Medulla oblongata (tissue), 1 donor: ENCODE measurements at regions not wholly inside any gene's neighbourhood (a gene's known extent, or its start where the extent isn't known, plus 50 kb on each side); places are given as distances from the start of the nearest gene placed in this dataset.
"Not testable (repeated sequence)": the region's sequence is repeated elsewhere in the genome, so short reads cannot be mapped to it uniquely, and the experiment has no call there.

Source experiments
- DNase-seq: peaks from one replicate; pipeline ENCODE4 v3.0.0-alpha.2; 2015; ENCODE audit errors: extremely low spot score

- not testable (repeated sequence) for DNase-seq
Measured at GRCh38 chr1:243074224-243074623, 180.9 kb downstream of the CEP170 start.

GRCh38 chr1:243067056-243067455 is 188.0 kb downstream of the CEP170 start:
- DNase-seq, result not testable (repeated sequence)

DNA sequence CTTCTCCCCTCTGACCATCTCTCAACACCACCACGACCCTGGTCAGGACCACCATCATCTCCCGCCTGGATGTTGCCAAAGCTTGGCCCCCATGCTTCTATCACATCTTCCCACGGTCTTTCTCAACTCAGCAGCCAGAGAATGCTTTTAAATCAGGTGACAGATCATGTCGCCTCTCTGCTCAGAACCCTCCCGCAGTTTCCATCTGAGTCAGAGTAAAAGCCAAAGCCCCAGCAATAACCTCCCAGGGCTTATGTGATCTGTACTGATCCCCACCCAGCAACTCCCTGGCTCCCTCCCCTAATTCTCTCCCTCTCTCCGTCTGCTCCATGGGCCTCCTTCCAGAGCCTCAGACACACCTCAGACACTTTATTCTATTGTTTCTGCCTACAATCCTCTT is 193.1 kb downstream of the CEP170 start:
- not testable (repeated sequence) for DNase-seq

GRCh38 chr1:243055510-243055909 is 199.6 kb downstream of the CEP170 start:
- DNase-seq, result not testable (repeated sequence)

- not testable (repeated sequence) for DNase-seq
Measured at GRCh38 chr1:243055091-243055490, 200.0 kb downstream of the CEP170 start.

- not testable (repeated sequence) for DNase-seq
Measured at GRCh38 chr1:243054681-243055080, 200.4 kb downstream of the CEP170 start.

- not testable (repeated sequence) for DNase-seq
Measured at GRCh38 chr1:243053048-243053447, 202.0 kb downstream of the CEP170 start.

GRCh38 chr1:243050613-243051012 is 204.5 kb downstream of the CEP170 start:
- not testable (repeated sequence) for DNase-seq

- not testable (repeated sequence) for DNase-seq
Measured at GRCh38 chr1:243049716-243050115, 205.4 kb downstream of the CEP170 start.

DNA sequence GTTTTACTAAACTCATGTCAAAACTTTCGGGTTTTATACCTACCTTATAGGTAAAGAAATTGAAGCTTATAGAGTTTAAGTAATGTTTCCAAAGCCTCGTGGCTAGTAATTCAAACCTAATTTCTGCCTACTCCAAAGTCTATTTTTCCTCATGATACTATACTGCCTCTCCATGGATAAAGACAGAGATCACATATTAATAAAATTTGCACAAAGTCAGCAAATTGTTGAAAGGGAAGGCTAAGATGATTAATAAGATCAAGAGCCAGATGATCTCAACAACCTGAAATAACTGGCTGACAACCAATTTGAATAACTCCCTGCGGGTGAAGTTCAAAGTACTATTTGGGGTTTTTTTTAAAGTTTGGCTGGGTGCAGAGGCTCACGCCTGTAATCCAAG is 233.7 kb downstream of the CEP170 start:
- DNase-seq, result not testable (repeated sequence)

DNA sequence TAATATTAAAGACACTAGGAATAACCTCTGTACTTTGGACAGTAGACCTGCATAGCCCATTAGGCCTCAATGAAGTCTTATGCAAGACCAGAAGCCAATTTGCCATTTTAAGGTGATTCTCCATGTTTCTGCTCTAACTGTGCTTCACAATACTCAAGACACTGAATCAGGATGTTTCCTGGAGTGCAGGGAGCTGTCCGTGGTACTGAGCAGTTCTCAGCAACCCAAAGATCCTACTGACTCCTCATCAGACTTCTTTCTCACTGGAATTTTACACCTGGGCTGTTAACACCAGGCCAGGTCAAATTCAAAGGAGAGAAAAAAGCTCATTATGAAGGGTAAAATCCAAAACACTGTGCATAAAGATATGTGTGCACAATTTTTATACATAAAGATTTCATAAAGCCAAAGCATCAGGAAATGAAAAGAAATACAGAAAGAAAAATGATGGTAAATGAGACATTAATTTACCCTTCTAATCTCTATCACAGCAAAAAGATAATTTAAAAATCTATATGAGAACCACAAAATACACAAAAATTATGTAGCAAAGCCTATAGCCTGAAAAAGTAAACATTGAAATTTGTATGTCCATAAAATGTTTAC is 235.9 kb downstream of the CEP170 start:
- not testable (repeated sequence) for DNase-seq

DNA sequence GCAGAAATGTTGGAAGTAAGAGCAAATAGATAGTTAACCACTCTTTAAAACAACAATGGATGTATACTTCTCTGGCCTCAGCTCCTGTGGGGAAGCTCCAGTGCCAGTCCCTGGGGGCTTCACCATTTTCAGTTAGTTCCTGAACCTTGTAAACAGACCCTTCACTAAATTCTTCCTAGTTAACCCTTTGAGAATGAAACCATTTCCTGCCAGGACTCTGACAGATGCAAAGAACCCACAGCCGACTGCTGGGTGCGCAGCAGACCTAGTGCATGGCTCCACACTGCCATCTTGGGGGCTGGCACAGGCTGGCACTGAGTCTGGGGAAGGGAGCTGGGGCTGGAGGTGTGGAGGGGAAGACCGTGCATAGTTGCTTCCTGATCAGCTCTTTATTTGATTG is 244.4 kb downstream of the CEP170 start:
- not testable (repeated sequence) for DNase-seq

DNA sequence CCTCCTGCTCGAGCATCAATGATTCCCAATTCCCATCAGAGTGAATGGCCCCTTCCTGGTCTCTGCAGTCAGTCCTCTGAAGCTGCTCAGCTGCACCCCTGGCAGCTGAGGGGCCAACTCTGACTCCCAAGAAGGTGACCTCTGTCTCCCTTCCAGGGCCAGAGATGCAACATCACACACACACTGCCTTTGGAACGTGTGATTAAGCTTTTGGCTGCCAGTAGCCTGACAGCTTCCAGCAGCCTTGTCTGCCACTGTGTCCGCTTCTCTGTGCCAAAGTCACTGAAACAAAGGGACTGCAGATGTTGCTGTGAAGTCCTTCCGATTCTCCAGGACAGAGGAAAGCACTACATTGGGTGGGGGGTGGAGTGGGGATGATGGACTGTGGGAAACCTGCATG is 254.1 kb downstream of the CEP170 start:
- DNase-seq, result not testable (repeated sequence)

- DNase-seq, result not testable (repeated sequence)
Measured at GRCh38 chr1:242992776-242993175, 262.3 kb downstream of the CEP170 start.

DNA sequence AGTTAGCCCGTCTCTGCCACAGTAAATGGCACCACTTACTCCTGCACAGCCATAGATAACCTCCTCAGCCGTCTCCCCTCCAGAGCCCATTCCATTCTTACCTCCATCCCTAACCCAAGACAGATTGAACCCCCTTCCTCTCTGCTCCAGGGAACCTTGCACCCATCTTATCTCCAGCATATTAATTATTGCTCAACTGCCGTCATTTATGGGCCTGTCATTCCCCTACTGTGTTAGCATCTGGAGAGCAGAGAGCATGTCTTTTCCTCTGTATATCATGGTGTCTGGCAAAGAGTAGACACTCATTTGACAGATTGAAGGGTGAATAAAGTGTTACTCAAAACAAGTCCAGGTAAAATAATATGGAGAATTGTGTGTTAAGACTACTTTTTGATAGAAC is 270.0 kb downstream of the CEP170 start:
- DNase-seq, result not testable (repeated sequence)

DNA sequence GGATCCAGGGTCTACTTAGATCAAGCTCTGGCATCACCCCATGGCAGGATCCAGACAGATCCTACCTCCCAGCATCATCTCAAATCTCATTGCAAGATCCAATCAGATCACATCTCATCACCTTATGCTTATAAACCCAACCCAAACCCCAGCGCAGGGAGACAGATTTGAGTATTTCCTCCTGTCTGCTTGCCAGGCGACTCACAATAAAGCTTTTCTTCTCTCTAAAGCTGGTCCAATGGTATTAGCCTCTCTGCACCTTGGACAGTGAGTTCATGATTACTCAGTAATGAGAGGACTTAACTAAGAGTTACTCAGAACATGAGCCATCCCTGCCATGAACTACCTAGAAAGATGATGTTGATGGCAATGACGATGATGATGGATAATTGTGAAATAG is 281.7 kb downstream of the CEP170 start:
- not testable (repeated sequence) for DNase-seq

DNA sequence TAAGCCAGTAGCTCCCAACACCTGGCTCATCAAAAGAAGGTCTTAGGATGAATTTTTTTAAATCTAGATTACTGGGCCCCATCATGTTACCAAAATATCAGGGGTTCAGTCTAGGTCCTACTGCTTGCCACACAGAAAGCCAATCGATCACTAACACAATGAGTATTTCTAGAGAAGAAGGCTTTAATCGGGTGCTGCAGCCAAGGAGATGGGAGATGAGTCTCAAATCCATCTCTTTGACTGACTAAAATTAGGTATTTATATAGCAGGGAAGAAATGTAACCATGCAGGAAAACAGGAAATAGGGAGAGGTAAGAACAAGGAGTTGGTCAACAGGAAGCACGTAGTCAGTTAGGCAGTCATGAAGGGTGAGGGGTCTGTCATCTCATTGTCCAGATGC is 288.2 kb downstream of the CEP170 start:
- no peak for DNase-seq

DNA sequence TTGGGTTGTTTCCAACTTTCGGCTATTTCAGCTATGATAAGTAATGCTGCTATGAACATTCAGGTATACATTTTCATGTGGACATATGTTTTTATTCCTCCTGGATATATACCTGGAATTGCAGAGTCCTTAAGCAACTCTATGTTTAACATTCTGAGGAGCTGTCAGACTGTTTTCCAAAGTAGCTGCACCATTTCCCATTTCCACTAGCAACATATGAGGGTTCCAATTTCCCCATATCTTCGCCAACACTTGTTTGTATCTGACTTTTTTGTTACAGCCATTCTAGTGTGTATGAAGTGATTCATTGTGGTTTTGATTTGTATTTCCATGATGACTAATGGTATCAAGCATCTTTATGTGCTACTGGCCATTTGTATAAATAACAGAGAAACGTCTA is 295.7 kb downstream of the CEP170 start:
- not testable (repeated sequence) for DNase-seq

GRCh38 chr1:242954945-242955344 is 300.1 kb downstream of the CEP170 start:
- DNase-seq, result not testable (repeated sequence)

GRCh38 chr1:242946206-242946605 is 308.9 kb downstream of the CEP170 start:
- no peak for DNase-seq

DNA sequence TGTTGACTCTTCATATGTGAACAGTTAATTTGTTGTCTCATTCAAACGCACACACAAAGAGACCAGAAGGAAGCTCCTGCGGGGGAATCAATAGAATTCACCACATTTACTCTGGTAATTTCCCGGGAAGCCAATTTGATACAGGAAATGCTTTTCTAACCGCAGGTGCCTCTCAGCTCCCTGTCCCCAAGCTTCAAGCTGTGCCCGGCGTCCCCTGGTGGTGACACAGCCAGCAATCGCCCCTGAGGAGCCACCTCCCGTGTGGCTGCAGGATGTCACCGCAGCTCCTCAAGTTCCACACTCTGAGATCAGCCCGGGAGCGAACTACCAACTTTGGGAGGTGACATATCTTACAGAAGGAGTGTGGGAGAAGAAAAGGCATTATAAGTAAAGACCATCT is 318.4 kb downstream of the CEP170 start:
- not testable (repeated sequence) for DNase-seq

- DNase-seq, result not testable (repeated sequence)
Measured at GRCh38 chr1:242924717-242925116, 330.4 kb downstream of the CEP170 start.

DNA sequence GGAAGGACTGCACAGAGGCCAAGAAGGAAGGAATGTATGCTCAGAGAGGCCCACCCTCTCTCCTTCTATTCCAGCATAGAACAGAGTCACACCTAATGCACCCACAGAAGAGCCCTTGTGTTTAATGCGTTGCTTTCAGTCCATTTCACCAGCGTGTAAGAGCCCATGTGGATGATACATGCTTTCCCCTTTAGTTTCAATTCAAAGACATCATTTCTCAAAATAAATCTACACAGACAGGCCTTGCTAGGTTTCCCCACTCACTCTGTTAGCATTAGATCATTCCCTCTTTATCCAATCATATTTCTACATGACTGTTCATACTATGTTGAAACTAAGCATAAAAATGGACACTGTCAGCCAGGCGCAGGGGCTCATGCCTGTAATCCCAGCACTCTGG is 331.5 kb downstream of the CEP170 start:
- DNase-seq, result not testable (repeated sequence)

DNA sequence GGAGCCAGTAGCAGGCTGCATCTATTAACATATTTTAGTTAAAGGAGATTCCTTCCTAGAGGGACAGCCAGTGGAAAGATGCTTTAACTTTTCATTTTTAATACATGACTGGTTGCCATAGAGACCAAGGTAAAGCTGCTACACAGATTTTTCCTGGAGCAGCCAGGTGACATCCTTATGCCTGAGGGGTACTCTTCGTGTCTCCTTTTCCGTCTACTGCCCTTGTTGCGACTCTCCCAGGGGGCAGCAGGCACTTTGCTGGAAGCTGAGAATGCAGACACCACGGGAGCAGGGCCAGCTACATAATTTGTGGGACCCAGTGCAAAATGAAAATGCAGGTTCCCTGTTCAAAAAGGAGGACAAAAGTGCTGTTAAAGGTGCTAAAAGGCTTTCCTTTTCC is 340.4 kb downstream of the CEP170 start:
- not testable (repeated sequence) for DNase-seq
